CD14-positive monocyte (primary cell): ENCODE measurements at regions not wholly inside any gene's neighbourhood (a gene's known extent, or its start where the extent isn't known, plus 50 kb on each side); places are given as distances from the start of the nearest gene placed in this dataset.

ENCODE experiments used
- DNase-seq, 3 donors: peaks; one replicate each; pipeline ENCODE4 v3.0.0-alpha.2; 2011 to 2022
- H2AFZ ChIP-seq: 2 replicates; pipeline ENCODE4 v1.6.0; 2012; ENCODE audit warnings: mild to moderate bottlenecking, low read depth, low read length, inconsistent platforms; ENCODE audit not compliant: insufficient read depth, poor library complexity, severe bottlenecking
- H3K27ac ChIP-seq, 2 donors: 1 replicate in 1 of 2; 2 replicates in 1 of 2; pipeline ENCODE4 v1.5.1; 2012 to 2013; ENCODE audit warnings: low read length in 2 of 2, control low read depth in 1 of 2, inconsistent platforms in 1 of 2, low read depth in 1 of 2, mild to moderate bottlenecking in 1 of 2
- H3K27me3 ChIP-seq, 2 donors: one replicate each; pipeline versions ENCODE4 v1.6.0 to v1.6.1; 2011 to 2013; ENCODE audit warnings: low read length in 2 of 2; ENCODE audit not compliant: control insufficient read depth in 2 of 2, insufficient read depth in 2 of 2
- H3K36me3 ChIP-seq, 2 donors: replicated peaks in 1 of 2; 1 replicate in 1 of 2; 2 replicates in 1 of 2; pipeline versions ENCODE4 v1.5.1 to v1.6.1; 2012 to 2013; ENCODE audit warnings: low read length in 2 of 2, control low read depth in 1 of 2, inconsistent platforms in 1 of 2, mild to moderate bottlenecking in 1 of 2; ENCODE audit not compliant: insufficient read depth in 2 of 2, control insufficient read depth in 1 of 2
- H3K4me1 ChIP-seq, 2 donors: 1 replicate in 1 of 2; 2 replicates in 1 of 2; pipeline versions ENCODE4 v1.5.1 to v1.6.1; 2012 to 2013; ENCODE audit warnings: low read length in 2 of 2, control low read depth in 1 of 2, inconsistent platforms in 1 of 2, mild to moderate bottlenecking in 1 of 2, moderate library complexity in 1 of 2; ENCODE audit not compliant: insufficient read depth in 2 of 2, control insufficient read depth in 1 of 2
- H3K4me2 ChIP-seq: replicated peaks from 2 replicates; pipeline ENCODE3; 2012; ENCODE audit warnings: low read length, moderate library complexity, mild to moderate bottlenecking; ENCODE audit not compliant: poor library complexity, severe bottlenecking; ENCODE audit errors: extremely low read depth
- H3K4me3 ChIP-seq, 3 experiments: fragments of 200-600 bp in 1 of 3; sonication (generic) in 1 of 3; replicated peaks in 1 of 3; 1 replicate in 2 of 3; 2 replicates in 1 of 3; pipeline ENCODE4 v1.5.1; 2011 to 2013; ENCODE audit warnings: low read length in 3 of 3, mild to moderate bottlenecking in 3 of 3, control low read depth in 2 of 3, low read depth in 2 of 3, inconsistent platforms in 1 of 3, moderate library complexity in 1 of 3
- H3K79me2 ChIP-seq: 2 replicates; pipeline ENCODE4 v1.6.0; 2012; ENCODE audit warnings: mild to moderate bottlenecking, control low read depth, inconsistent platforms, low read length, moderate library complexity; ENCODE audit not compliant: insufficient read depth
- H3K9ac ChIP-seq: 2 replicates; pipeline ENCODE4 v1.6.0; 2017; ENCODE audit warnings: low read length, mild to moderate bottlenecking; ENCODE audit not compliant: insufficient read depth, poor library complexity, severe bottlenecking
- H3K9me3 ChIP-seq, 2 donors: replicated peaks in 1 of 2; 1 replicate in 1 of 2; 2 replicates in 1 of 2; pipeline versions ENCODE4 v1.5.1 to v1.6.1; 2012 to 2013; ENCODE audit warnings: low read length in 2 of 2, control low read depth in 1 of 2; ENCODE audit not compliant: control insufficient read depth in 1 of 2, insufficient read depth in 1 of 2
- H4K20me1 ChIP-seq: 2 replicates; pipeline ENCODE4 v1.6.0; 2012; ENCODE audit warnings: mild to moderate bottlenecking, low read length, control low read depth, moderate library complexity; ENCODE audit not compliant: insufficient read depth
- H3K27ac Mint-ChIP-seq, 7 donors: one replicate each; pipeline ENCODE4 v1.8.0; 2020; ENCODE audit warnings: mild to moderate bottlenecking in 7 of 7, mixed read lengths in 7 of 7, moderate library complexity in 6 of 7, inconsistent platforms in 2 of 7
- H3K27me3 Mint-ChIP-seq, 3 donors: one replicate each; pipeline ENCODE4 v1.8.0; 2021 to 2022; ENCODE audit warnings: low read depth in 3 of 3, mild to moderate bottlenecking in 3 of 3, mixed read lengths in 3 of 3, moderate library complexity in 3 of 3, inconsistent platforms in 1 of 3
- H3K36me3 Mint-ChIP-seq, 2 donors: one replicate each; pipeline ENCODE4 v1.8.0; 2020; ENCODE audit warnings: mixed read lengths in 2 of 2, inconsistent platforms in 1 of 2, mild to moderate bottlenecking in 1 of 2
- H3K4me1 Mint-ChIP-seq: one replicate; pipeline ENCODE4 v1.8.0; 2020; ENCODE audit warnings: mild to moderate bottlenecking, mixed read lengths
- H3K4me3 Mint-ChIP-seq, 2 donors: one replicate each; pipeline ENCODE4 v1.8.0; 2020; ENCODE audit warnings: mild to moderate bottlenecking in 2 of 2, mixed read lengths in 2 of 2, moderate library complexity in 1 of 2
- H3K9me3 Mint-ChIP-seq, 7 donors: one replicate each; pipeline ENCODE4 v1.8.0; 2020 to 2022; ENCODE audit warnings: mixed read lengths in 7 of 7, mild to moderate bottlenecking in 6 of 7, moderate library complexity in 6 of 7, inconsistent platforms in 2 of 7
- CTCF ChIP-seq: fragments of 200-600 bp; IDR thresholded peaks from one replicate; pipeline ENCODE4 v1.8.0; 2022; ENCODE audit warnings: antibody characterized with exemption, mild to moderate bottlenecking
- WGBS: methylation state at CpG from one replicate; pipeline ENCODE4 v1.1.5; 2013; ENCODE audit warnings: missing lambda C conversion rate; ENCODE audit not compliant: insufficient coverage; 5-methylcytosine and 5-hydroxymethylcytosine counted together
- intact Hi-C, 2 donors: fragments of 100-400 bp; cut with micrococcal nuclease; formaldehyde crosslinking; loops; one replicate each; pipeline versions ENCODE4 v1.15.0 to v1.15.1; 2023

- no peaks in the 10 kb centered on the region for H3K79me2 ChIP-seq
- H3K9ac ChIP-seq = no peak overlapping the region
- H3K4me1 ChIP-seq = no peaks in the 10 kb centered on the region
- no peak overlapping the region for H3K4me2 ChIP-seq
- Mint-ChIP-seq H3K27ac (no peak overlapping the region), H3K27me3 (peaks cover 0 to 6% (median 0%) of the 10 kb centered on the region in 3 donors), H3K36me3 (no peaks in the 10 kb centered on the region), H3K4me1 (no peaks in the 10 kb centered on the region), H3K9me3 (peaks cover 0 to 23% (median 3%) of the 10 kb centered on the region in 7 donors), H3K4me3 (no peak overlapping the region)
- peaks cover 0 to 17% of the 10 kb centered on the region in 2 donors for H3K9me3 ChIP-seq
- no peak for TF ChIP-seq CTCF
- no peaks in the 10 kb centered on the region for H3K27me3 ChIP-seq
- H2AFZ ChIP-seq = no peak overlapping the region
- no peak overlapping the region for H3K27ac ChIP-seq
- no peaks in the 10 kb centered on the region for H3K36me3 ChIP-seq
- DNase-seq = no peak
- intact Hi-C loops = no loop called here
- no peak overlapping the region for H3K4me3 ChIP-seq
- no peaks in the 10 kb centered on the region for H4K20me1 ChIP-seq
- 100% methylated on average over 1 of the region's 2 CpGs for WGBS
Observed at GRCh38 chr18:14940735-14941134, 192.8 kb downstream of the ANKRD30B start.

GRCh38 chr18:14941256-14941655, 193.3 kb downstream of the ANKRD30B start:
- H3K36me3 Mint-ChIP-seq = no peaks in the 10 kb centered on the region
- H3K27me3 ChIP-seq = no peaks in the 10 kb centered on the region
- H3K4me1 Mint-ChIP-seq = no peaks in the 10 kb centered on the region
- H4K20me1 ChIP-seq = no peaks in the 10 kb centered on the region
- H3K4me3 ChIP-seq = no peak overlapping the region
- peaks cover 0 to 22% of the 10 kb centered on the region in 2 donors for H3K9me3 ChIP-seq
- 65% methylated on average over 2 of the region's 5 CpGs for WGBS
- peaks cover 0 to 6% (median 3%) of the 10 kb centered on the region in 3 donors for H3K27me3 Mint-ChIP-seq
- H3K4me3 Mint-ChIP-seq = no peak overlapping the region
- no peaks in the 10 kb centered on the region for H3K4me1 ChIP-seq
- H3K27ac ChIP-seq = no peak overlapping the region
- intact Hi-C loops = no loop called here
- H3K9me3 Mint-ChIP-seq = peaks cover 0 to 20% (median 6%) of the 10 kb centered on the region in 7 donors
- H3K36me3 ChIP-seq = no peaks in the 10 kb centered on the region
- TF ChIP-seq CTCF = no peak
- H3K79me2 ChIP-seq = no peaks in the 10 kb centered on the region
- H3K9ac ChIP-seq = no peak overlapping the region
- H3K27ac Mint-ChIP-seq = no peak overlapping the region
- H2AFZ ChIP-seq = no peak overlapping the region
- no peak overlapping the region for H3K4me2 ChIP-seq
- DNase-seq = no peak
